ENCODE measurements at regions not wholly inside any gene's neighbourhood (a gene's known extent, or its start where the extent isn't known, plus 50 kb on each side); places are given as distances from the start of the nearest gene placed in this dataset.

DNA sequence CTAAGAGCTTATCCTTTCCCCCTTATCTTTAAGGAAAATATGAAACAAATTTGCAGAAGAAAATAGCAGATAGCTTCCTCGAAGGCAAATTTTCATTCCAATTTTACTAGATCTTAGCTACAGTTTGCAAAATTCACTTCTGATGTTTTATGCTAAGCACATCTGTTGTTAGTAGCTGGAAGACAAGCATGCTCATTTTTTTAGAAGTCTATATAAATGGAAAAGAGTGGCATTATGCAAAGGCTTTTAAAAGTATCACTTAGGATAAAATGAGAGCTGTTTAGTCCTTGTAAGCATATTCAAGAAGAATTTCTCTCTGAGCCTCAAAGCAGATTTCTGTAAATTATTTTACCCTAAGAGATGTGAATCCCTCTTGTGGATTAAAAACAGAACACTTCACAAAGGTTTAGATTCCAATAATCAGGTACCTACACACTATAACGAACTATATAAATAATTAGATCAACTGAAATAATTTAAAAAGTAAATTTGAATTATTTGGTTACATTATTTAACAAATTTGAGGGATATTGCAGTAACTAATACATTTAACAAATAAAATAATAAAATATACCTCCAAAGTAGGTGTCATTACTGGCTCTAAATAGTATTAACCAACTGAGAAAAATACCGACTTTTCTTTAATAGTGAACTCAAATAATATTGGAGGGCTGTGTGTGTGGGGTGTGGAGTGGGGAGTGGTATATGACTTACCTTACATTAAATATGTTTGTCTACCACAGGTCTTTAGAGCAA, 307.1 kb downstream of the SEMA3D start:
- Mint-ChIP-seq H3K27me3 (ENCODE audit: low read depth) (no peaks in the 10 kb centered on the region), H3K27ac (no peak overlapping the region), H3K36me3 (no peaks in the 10 kb centered on the region), H3K4me1 (peaks cover 3% of the 10 kb centered on the region), H3K9me3 (peaks cover 15% of the 10 kb centered on the region), H3K4me3 (no peak overlapping the region)
- no peak for DNase-seq (ENCODE audit: low spot score in 2 of 2, unreplicated experiment in 2 of 2)
- TF ChIP-seq, protein P1, sequence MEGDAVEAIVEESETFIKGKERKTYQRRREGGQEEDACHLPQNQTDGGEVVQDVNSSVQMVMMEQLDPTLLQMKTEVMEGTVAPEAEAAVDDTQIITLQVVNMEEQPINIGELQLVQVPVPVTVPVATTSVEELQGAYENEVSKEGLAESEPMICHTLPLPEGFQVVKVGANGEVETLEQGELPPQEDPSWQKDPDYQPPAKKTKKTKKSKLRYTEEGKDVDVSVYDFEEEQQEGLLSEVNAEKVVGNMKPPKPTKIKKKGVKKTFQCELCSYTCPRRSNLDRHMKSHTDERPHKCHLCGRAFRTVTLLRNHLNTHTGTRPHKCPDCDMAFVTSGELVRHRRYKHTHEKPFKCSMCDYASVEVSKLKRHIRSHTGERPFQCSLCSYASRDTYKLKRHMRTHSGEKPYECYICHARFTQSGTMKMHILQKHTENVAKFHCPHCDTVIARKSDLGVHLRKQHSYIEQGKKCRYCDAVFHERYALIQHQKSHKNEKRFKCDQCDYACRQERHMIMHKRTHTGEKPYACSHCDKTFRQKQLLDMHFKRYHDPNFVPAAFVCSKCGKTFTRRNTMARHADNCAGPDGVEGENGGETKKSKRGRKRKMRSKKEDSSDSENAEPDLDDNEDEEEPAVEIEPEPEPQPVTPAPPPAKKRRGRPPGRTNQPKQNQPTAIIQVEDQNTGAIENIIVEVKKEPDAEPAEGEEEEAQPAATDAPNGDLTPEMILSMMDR (IDR thresholded peaks at IDR 0.05; ENCODE audit: unreplicated experiment), result no peak

DNA sequence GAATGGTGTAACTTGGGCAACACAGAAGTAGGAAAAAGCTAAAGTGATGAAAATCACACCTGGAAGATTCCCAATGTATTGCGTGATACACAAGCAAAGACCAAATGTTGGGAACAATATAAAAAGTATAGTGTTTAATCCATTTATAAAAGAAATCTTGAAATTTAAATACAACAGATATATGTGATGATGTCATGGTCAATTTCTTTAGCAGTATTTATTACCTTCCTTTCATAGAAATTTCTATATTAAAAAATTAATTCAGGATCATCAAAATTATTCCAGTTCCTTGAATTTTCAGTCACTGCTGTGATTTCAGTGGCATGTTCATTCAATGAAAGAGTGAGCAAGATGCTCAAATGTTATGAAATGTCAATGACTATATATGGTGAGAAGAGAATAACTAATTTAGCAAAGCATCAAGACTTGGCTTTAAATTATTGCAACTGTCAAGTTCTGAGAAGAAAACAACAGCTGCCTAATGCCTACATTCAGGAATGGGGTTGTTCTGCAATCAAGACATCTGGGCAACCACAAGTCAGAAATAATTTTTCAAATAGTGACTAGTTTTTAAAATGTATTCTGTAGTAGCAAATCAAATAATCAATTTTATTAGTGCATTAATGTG, 308.8 kb downstream of the SEMA3D start:
- Mint-ChIP-seq H3K36me3 (no peaks in the 10 kb centered on the region), H3K27ac (no peak overlapping the region), H3K4me1 (peaks cover 3% of the 10 kb centered on the region), H3K4me3 (no peak overlapping the region), H3K27me3 (ENCODE audit: low read depth) (no peaks in the 10 kb centered on the region), H3K9me3 (peaks cover 4% of the 10 kb centered on the region)
- DNase-seq (ENCODE audit: low spot score in 2 of 2, unreplicated experiment in 2 of 2), result no peak
- TF ChIP-seq, protein P1 (IDR thresholded peaks at IDR 0.05; ENCODE audit: unreplicated experiment), result no peak

DNA sequence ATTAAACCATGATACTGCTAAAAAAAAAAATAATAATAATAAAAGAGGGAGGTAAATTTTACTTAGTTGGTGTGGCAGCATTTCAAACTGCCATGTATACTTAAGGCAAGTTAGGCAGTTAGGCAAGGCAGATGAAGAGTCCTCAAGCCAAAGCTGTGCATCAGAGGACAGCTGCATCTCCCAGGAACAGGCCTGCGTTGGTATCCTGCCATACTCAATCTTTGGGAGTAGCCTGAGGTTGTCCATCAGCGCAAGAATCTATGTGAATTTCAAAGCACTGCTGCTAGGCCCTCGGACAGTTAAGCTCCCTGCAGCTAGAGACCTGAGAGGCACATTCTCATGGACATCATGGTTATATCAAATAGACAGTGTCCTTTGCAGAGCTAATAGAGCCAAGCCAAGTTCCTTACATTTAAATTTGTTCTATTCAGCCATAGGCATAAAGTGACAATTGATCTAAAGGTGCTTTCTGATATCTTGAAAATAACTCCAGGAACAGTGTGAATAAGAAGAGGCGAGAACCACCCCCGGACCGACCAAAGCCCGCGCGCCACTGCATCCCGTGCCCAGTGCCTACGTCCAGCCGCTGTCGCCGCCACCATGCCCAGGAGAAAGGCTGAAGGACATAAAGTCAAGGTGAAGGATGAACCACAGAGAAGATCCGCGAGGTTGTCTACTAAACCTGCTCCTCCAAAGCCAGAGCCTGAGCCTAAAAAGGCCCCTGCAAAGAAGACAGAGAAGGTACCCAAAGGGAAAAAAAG, 310.6 kb downstream of the SEMA3D start:
- Mint-ChIP-seq H3K4me3 (no peak overlapping the region), H3K36me3 (no peaks in the 10 kb centered on the region), H3K27ac (no peak overlapping the region), H3K27me3 (ENCODE audit: low read depth) (no peaks in the 10 kb centered on the region), H3K9me3 (peaks cover 9% of the 10 kb centered on the region), H3K4me1 (peaks cover 3% of the 10 kb centered on the region)
- TF ChIP-seq, protein P1 (IDR thresholded peaks at IDR 0.05; ENCODE audit: unreplicated experiment), result no peak
- DNase-seq (ENCODE audit: low spot score in 2 of 2, unreplicated experiment in 2 of 2), result no peak

DNA sequence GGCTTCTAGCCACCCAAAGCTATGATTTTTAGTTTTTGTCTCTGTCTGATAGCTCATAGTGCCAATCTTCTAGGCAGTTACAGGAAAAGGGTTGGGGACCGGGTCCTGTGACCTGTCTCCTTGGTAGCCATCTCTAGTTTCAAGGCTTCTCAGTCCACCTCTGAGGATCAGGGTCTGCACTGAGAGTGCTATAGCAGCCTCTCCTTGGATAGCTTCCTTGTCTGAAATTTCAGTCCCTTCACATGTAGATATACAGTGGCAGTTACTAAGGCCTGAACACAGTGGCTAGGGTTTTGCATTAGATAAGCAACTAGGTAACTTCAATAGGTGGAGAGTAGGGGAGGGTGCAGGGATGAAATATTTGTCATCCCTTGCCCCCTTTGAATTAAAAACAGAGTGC, 321.3 kb downstream of the SEMA3D start:
- H3K27ac Mint-ChIP-seq, result no peak overlapping the region
- H3K4me1 Mint-ChIP-seq, result peaks cover 9% of the 10 kb centered on the region
- TF ChIP-seq, protein P1 (IDR thresholded peaks at IDR 0.05; ENCODE audit: unreplicated experiment), result no peak
- H3K9me3 Mint-ChIP-seq, result peaks cover 8% of the 10 kb centered on the region
- H3K36me3 Mint-ChIP-seq, result no peaks in the 10 kb centered on the region
- H3K27me3 Mint-ChIP-seq (ENCODE audit: low read depth), result no peaks in the 10 kb centered on the region
- no peak for DNase-seq (ENCODE audit: low spot score in 2 of 2, unreplicated experiment in 2 of 2)
- no peak overlapping the region for H3K4me3 Mint-ChIP-seq

DNA sequence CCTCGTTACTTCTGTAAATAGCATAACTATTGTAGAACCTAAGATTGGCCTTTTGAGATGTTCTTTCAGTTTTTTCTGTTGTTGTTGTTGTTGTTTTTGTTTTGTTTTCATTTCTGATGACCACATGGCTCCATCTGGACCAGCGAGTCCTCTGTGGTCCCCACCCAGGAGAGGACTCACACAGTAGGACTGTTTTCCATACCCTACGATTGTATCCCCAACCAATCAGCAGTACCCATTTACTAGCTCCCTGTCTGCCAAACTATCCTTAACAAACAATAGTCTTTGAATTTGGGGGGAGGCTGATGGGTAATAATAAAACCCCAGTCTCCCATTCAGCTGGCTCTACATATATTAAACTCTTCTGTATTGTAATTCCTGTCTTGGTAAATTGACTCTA, 329.5 kb downstream of the SEMA3D start:
- TF ChIP-seq, protein P1 (IDR thresholded peaks at IDR 0.05; ENCODE audit: unreplicated experiment), result no peak
- no peak overlapping the region for H3K4me3 Mint-ChIP-seq
- no peak overlapping the region for H3K27ac Mint-ChIP-seq
- H3K4me1 Mint-ChIP-seq, result no peaks in the 10 kb centered on the region
- no peaks in the 10 kb centered on the region for H3K36me3 Mint-ChIP-seq
- peaks cover 19% of the 10 kb centered on the region for H3K9me3 Mint-ChIP-seq
- no peaks in the 10 kb centered on the region for H3K27me3 Mint-ChIP-seq (ENCODE audit: low read depth)
- DNase-seq (ENCODE audit: low spot score in 2 of 2, unreplicated experiment in 2 of 2), result no peak

All from mesothelial cell of epicardium (in vitro differentiated cells).